ENCODE measurements at regions not wholly inside any gene's neighbourhood (a gene's known extent, or its start where the extent isn't known, plus 50 kb on each side); places are given as distances from the start of the nearest gene placed in this dataset.
A peak's percentile ranks its signal among the peaks of the same experiment; 100 is the strongest.
"Not testable (repeated sequence)": the region's sequence is repeated elsewhere in the genome, so short reads cannot be mapped to it uniquely, and the experiment has no call there.

- H3K27ac ChIP-seq = peak overlapping the region; percentile 22
- TF ChIP-seq CTCF (conservative IDR thresholded peaks at IDR 0.05) (no peak), ZFX (IDR thresholded peaks at IDR 0.05) (no peak)
Measured at GRCh38 chr14:43786066-43786762, 720.9 kb downstream of the FSCB start.

GRCh38 chr14:43784432-43784831 is 722.7 kb downstream of the FSCB start:
- H3K27ac ChIP-seq = not testable (repeated sequence)

GRCh38 chr14:43778937-43779639 is 728.0 kb downstream of the FSCB start:
- H3K27ac ChIP-seq = no peak overlapping the region
- TF ChIP-seq CTCF (conservative IDR thresholded peaks at IDR 0.05) (no peak), ZFX (IDR thresholded peaks at IDR 0.05) (no peak)

- no peak overlapping the region for H3K27ac ChIP-seq
- TF ChIP-seq CTCF (conservative IDR thresholded peaks at IDR 0.05) (no peak), ZFX (IDR thresholded peaks at IDR 0.05) (no peak)
Measured at GRCh38 chr14:43778570-43778936, 728.5 kb downstream of the FSCB start.

- H3K27ac ChIP-seq = no peak overlapping the region
- TF ChIP-seq CTCF (conservative IDR thresholded peaks at IDR 0.05) (no peak), ZFX (IDR thresholded peaks at IDR 0.05) (no peak)
Measured at GRCh38 chr14:43765474-43765873, 741.6 kb downstream of the FSCB start.

GRCh38 chr14:43764433-43764832 is 742.6 kb downstream of the FSCB start:
- TF ChIP-seq CTCF (conservative IDR thresholded peaks at IDR 0.05) = no peak
- TF ChIP-seq ZFX (IDR thresholded peaks at IDR 0.05) = no peak
- no peak overlapping the region for H3K27ac ChIP-seq

GRCh38 chr14:43755707-43756106 is 751.4 kb downstream of the FSCB start:
- H3K27ac ChIP-seq = no peak overlapping the region
- TF ChIP-seq ZFX (IDR thresholded peaks at IDR 0.05) (no peak), CTCF (conservative IDR thresholded peaks at IDR 0.05) (no peak)

GRCh38 chr14:43754838-43755237 is 752.2 kb downstream of the FSCB start:
- no peak for TF ChIP-seq ZFX (IDR thresholded peaks at IDR 0.05)
- TF ChIP-seq CTCF (conservative IDR thresholded peaks at IDR 0.05) = no peak
- H3K27ac ChIP-seq = no peak overlapping the region
